ENCODE measurements at regions not wholly inside any gene's neighbourhood (a gene's known extent, or its start where the extent isn't known, plus 50 kb on each side); places are given as distances from the start of the nearest gene placed in this dataset.

DNA sequence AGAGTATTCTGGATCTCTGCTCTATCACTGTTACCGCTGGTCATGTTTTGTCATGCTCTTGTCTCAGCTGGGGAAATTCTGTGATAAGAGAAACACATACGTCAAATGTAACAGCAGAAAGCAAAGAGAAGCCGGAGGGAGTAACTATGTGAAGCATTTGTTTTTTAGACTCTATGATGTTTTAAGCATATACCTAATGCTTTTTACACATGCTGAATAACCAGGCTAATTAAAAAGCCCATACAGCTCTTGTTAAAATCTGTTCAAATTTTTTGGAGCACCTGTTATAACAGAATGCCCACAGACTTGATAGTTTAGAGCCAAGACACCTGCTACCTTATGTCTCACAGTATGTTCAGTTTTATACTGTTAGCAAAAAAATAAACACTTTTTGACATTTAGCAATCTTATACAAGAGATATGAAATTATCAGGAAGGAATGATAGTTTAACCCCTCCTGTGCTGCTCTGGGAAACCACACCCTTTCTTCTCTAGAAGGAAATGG lies 92.3 kb upstream of the TANK start:
- TF ChIP-seq POLR2AphosphoS5 (IDR thresholded peaks at IDR 0.05; ENCODE audit: low read depth) (no peak), SPI1 (IDR thresholded peaks at IDR 0.05; ENCODE audit: borderline replicate concordance, low read depth) (no peak)
- TF ChIP-seq, protein P1, sequence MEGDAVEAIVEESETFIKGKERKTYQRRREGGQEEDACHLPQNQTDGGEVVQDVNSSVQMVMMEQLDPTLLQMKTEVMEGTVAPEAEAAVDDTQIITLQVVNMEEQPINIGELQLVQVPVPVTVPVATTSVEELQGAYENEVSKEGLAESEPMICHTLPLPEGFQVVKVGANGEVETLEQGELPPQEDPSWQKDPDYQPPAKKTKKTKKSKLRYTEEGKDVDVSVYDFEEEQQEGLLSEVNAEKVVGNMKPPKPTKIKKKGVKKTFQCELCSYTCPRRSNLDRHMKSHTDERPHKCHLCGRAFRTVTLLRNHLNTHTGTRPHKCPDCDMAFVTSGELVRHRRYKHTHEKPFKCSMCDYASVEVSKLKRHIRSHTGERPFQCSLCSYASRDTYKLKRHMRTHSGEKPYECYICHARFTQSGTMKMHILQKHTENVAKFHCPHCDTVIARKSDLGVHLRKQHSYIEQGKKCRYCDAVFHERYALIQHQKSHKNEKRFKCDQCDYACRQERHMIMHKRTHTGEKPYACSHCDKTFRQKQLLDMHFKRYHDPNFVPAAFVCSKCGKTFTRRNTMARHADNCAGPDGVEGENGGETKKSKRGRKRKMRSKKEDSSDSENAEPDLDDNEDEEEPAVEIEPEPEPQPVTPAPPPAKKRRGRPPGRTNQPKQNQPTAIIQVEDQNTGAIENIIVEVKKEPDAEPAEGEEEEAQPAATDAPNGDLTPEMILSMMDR (IDR thresholded peaks at IDR 0.05; ENCODE audit: insufficient read depth, low read length) = no peak
- TF ChIP-seq, protein P2, sequence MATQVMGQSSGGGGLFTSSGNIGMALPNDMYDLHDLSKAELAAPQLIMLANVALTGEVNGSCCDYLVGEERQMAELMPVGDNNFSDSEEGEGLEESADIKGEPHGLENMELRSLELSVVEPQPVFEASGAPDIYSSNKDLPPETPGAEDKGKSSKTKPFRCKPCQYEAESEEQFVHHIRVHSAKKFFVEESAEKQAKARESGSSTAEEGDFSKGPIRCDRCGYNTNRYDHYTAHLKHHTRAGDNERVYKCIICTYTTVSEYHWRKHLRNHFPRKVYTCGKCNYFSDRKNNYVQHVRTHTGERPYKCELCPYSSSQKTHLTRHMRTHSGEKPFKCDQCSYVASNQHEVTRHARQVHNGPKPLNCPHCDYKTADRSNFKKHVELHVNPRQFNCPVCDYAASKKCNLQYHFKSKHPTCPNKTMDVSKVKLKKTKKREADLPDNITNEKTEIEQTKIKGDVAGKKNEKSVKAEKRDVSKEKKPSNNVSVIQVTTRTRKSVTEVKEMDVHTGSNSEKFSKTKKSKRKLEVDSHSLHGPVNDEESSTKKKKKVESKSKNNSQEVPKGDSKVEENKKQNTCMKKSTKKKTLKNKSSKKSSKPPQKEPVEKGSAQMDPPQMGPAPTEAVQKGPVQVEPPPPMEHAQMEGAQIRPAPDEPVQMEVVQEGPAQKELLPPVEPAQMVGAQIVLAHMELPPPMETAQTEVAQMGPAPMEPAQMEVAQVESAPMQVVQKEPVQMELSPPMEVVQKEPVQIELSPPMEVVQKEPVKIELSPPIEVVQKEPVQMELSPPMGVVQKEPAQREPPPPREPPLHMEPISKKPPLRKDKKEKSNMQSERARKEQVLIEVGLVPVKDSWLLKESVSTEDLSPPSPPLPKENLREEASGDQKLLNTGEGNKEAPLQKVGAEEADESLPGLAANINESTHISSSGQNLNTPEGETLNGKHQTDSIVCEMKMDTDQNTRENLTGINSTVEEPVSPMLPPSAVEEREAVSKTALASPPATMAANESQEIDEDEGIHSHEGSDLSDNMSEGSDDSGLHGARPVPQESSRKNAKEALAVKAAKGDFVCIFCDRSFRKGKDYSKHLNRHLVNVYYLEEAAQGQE (IDR thresholded peaks at IDR 0.05; ENCODE audit: insufficient replicate concordance, low read depth) = no peak
